ENCODE measurements at regions not wholly inside any gene's neighbourhood (a gene's known extent, or its start where the extent isn't known, plus 50 kb on each side); places are given as distances from the start of the nearest gene placed in this dataset.

GRCh38 chr2:176657393-176657792, 388.2 kb downstream of the MTX2 start:
- TF ChIP-seq YY1 (IDR thresholded peaks at IDR 0.05): no peak
- no peak for TF ChIP-seq GABPA (IDR thresholded peaks at IDR 0.05 in 1 of 2, conservative IDR thresholded peaks at IDR 0.05 in 1 of 2)
- no peak for TF ChIP-seq ZBTB33 (IDR thresholded peaks at IDR 0.05)
- no peak for TF ChIP-seq FOXA1 (IDR thresholded peaks at IDR 0.05)
- no peak for TF ChIP-seq JUND (IDR thresholded peaks at IDR 0.05)
- no peaks in the 10 kb centered on the region for H3K9me3 ChIP-seq (ENCODE audit: control insufficient read depth in 4 of 4, low read length in 3 of 4)
- H3K27me3 ChIP-seq (ENCODE audit: control insufficient read depth in 4 of 4, insufficient read depth in 4 of 4, low read length in 3 of 4): peaks cover 0 to 4% (median 0%) of the 10 kb centered on the region in 4 donors
- no peak overlapping the region for H3K9ac ChIP-seq (ENCODE audit: low read depth in 1 of 2, low read length in 2 of 2)
- no peak overlapping the region for H3K4me3 ChIP-seq (ENCODE audit: low read depth in 1 of 3, low read length in 3 of 3)
- DNase-seq (ENCODE audit: low spot score): no peak
- H3K36me3 ChIP-seq (ENCODE audit: control insufficient read depth in 4 of 4, insufficient read depth in 3 of 4, low read depth in 1 of 4, low read length in 3 of 4): no peaks in the 10 kb centered on the region
- H3K27ac ChIP-seq (ENCODE audit: low read depth in 1 of 2, low read length in 2 of 2): no peak overlapping the region
- no peaks in the 10 kb centered on the region for H3K4me1 ChIP-seq (ENCODE audit: control insufficient read depth in 4 of 4, insufficient read depth in 4 of 4, low read length in 3 of 4)
- WGBS: 70% methylated on average over 2 of the region's 2 CpGs

- TF ChIP-seq RAD21 (IDR thresholded peaks at IDR 0.05) (no peak), MAX (IDR thresholded peaks at IDR 0.05) (no peak), HNF4G (IDR thresholded peaks at IDR 0.05) (no peak), EGR1 (IDR thresholded peaks at IDR 0.05; ENCODE audit: low read depth in 2 of 2) (no peak), HNF4A (conservative IDR thresholded peaks at IDR 0.05) (no peak), NR2F2 (IDR thresholded peaks at IDR 0.05) (no peak)
- Histone ChIP-seq H3K4me1 (ENCODE audit: control insufficient read depth in 4 of 4, insufficient read depth in 4 of 4, low read length in 3 of 4) (no peaks in the 10 kb centered on the region), H3K9ac (ENCODE audit: low read depth in 1 of 2, low read length in 2 of 2) (no peak overlapping the region), H3K36me3 (ENCODE audit: control insufficient read depth in 4 of 4, insufficient read depth in 3 of 4, low read depth in 1 of 4, low read length in 3 of 4) (no peaks in the 10 kb centered on the region), H3K27me3 (ENCODE audit: control insufficient read depth in 4 of 4, insufficient read depth in 4 of 4, low read length in 3 of 4) (peaks cover 0 to 4% (median 2%) of the 10 kb centered on the region in 4 donors), H3K4me3 (ENCODE audit: low read depth in 1 of 3, low read length in 3 of 3) (no peak overlapping the region), H3K9me3 (ENCODE audit: control insufficient read depth in 4 of 4, low read length in 3 of 4) (no peaks in the 10 kb centered on the region), H3K27ac (ENCODE audit: low read depth in 1 of 2, low read length in 2 of 2) (no peak overlapping the region)
- DNase-seq (ENCODE audit: low spot score): no peak
- 69% methylated on average over 4 of the region's 4 CpGs for WGBS
Observed at GRCh38 chr2:176658708-176659107, 389.5 kb downstream of the MTX2 start.

- Histone ChIP-seq H3K4me1 (ENCODE audit: control insufficient read depth in 4 of 4, insufficient read depth in 4 of 4, low read length in 3 of 4) (no peaks in the 10 kb centered on the region), H3K27ac (ENCODE audit: low read depth in 1 of 2, low read length in 2 of 2) (no peak overlapping the region), H3K4me3 (ENCODE audit: low read depth in 1 of 3, low read length in 3 of 3) (no peak overlapping the region), H3K9me3 (ENCODE audit: control insufficient read depth in 4 of 4, low read length in 3 of 4) (no peaks in the 10 kb centered on the region), H3K27me3 (ENCODE audit: control insufficient read depth in 4 of 4, insufficient read depth in 4 of 4, low read length in 3 of 4) (peaks cover 0 to 6% (median 2%) of the 10 kb centered on the region in 4 donors), H3K9ac (ENCODE audit: low read depth in 1 of 2, low read length in 2 of 2) (no peak overlapping the region), H3K36me3 (ENCODE audit: control insufficient read depth in 4 of 4, insufficient read depth in 3 of 4, low read depth in 1 of 4, low read length in 3 of 4) (no peaks in the 10 kb centered on the region)
- DNase-seq (ENCODE audit: low spot score): no peak
- TF ChIP-seq HNF4G (IDR thresholded peaks at IDR 0.05) (no peak), ATF3 (IDR thresholded peaks at IDR 0.05) (no peak), MAX (IDR thresholded peaks at IDR 0.05) (no peak), FOXA1 (IDR thresholded peaks at IDR 0.05) (no peak), RAD21 (IDR thresholded peaks at IDR 0.05) (no peak), GABPA (IDR thresholded peaks at IDR 0.05 in 1 of 2, conservative IDR thresholded peaks at IDR 0.05 in 1 of 2) (no peak), RXRA (IDR thresholded peaks at IDR 0.05) (no peak), CTCF (IDR thresholded peaks at IDR 0.05; ENCODE audit: low read depth, low read length, missing input control) (no peak), YY1 (IDR thresholded peaks at IDR 0.05) (no peak), FOXA2 (IDR thresholded peaks at IDR 0.05) (no peak)
- 87% methylated on average over 2 of the region's 2 CpGs for WGBS
Observed at GRCh38 chr2:176662753-176663152, 393.5 kb downstream of the MTX2 start.
